NCI-H345 (cell line): ENCODE measurements at regions not wholly inside any gene's neighbourhood (a gene's known extent, or its start where the extent isn't known, plus 50 kb on each side); places are given as distances from the start of the nearest gene placed in this dataset.
"Not testable (repeated sequence)": the region's sequence is repeated elsewhere in the genome, so short reads cannot be mapped to it uniquely, and the experiment has no call there.

Source experiments
- DNase-seq: peaks from one replicate; lab custom pipeline; 2025; lab: John Stamatoyannopoulos, UW

DNA sequence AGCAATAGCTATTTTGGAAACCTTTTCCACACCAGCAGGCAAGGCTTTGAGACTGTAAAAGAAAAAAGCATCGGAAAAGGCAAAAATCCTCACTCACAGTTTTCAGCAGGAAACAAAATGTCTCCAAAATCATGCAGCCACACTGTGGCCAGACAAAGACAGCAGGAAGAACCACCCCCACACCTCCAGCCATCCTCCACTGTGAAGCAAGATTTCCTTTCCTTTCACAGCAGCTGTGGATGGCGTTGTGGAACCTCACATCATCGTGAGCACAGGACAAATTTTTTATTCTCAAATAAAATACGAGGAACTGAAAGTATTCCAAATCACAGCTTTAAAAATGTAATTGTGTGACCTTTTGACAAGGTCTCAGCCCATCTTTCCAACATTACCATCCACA lies 351.7 kb upstream of the NOCT start:
- no peak for DNase-seq

DNA sequence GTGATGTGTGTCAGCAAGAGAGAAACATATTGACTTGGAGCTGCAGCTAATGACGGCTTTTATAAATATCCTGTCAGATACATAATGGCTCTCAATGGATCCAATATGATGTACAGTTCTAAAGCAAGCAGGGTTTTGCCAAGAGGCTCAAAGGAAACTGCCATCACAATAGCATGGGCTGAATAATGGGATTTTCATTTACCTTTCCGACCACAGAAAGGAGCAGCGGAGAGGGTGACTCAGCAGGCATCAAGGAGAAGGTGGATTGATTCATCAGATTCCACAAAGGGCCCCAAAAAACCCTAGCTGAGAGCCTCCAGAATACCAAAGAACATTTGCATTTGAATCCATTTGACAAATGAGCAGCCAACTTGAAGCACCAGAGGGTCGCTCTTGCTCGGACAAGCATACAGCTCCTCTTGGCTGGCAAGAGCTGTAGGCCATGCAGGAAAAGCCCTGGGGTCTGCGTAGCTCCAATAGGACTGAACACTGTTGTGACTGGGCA lies 355.7 kb upstream of the NOCT start:
- DNase-seq = no peak

DNA sequence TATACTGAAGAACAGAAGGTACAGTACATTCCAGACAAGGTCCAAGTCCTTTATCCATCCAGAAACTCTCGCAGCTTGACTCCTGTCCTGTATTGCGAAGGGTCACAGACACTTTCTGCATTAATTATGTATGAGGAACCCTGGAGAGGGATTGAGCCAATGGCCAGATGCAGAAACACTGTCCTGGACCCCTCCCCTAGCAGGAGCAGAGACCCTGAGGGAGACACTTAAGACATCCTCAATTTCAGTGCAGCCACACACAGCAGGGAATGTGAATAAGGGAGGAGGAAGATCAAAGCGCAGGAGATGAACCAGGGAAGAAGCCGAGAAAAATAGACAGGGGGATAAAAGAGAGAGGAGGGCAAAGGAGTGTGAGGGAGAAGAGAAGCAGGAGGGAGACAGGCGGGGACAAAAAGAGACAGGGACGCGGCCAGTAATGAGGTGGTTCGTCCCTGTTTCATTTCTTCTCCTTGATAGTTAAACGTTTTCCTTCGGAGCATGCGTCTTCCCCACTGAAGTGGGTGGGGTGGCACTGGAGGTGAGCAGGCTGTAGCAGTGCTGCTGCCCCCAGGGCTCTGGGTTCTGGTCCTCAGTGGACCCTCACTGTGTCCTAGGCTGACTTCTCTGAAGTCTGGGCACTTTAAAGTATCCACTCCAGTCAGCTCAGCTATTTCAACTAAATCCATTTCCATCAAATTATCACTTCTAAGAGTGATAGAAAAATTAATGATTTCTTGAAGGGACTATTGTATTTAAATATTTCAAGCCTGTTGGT lies 356.4 kb upstream of the NOCT start:
- DNase-seq = no peak

DNA sequence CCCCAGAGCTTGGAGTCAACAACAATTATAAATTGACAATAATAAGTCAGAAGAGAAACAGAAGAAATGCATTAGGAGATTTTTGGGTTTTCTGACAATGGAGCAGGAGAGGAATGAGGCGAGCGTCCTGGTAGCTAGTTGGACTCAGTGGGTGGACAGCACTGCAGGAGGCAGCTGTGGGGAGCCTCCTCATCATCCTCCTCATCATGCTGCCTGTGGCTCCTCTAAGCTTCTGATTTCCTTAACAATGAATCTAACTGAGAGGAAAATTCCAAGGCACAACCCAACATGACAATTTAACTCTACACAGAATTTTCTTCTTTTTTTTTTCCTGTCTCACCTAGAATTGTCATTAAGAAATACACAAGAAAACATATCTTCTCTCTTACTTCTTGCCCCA lies 357.1 kb upstream of the NOCT start:
- no peak for DNase-seq

DNA sequence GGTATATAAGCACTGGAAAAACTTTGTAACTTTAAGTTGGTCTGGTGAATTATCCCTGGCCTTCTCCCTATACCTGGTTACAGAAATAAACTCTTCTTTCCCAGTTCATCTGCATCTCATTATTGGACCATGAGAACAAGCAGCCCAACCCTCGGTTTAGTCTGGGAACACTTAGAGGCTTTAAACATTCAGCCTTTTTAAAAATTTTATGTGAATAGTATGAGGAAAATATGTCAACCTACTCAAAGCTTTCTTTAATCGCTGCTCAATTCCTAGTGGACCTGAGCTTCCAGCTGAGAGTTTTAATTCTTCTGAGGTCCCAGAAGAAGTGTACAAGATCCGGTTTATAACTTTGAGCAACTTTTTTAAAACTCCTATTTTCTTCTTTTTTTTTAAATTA lies 358.6 kb upstream of the NOCT start:
- no peak for DNase-seq

DNA sequence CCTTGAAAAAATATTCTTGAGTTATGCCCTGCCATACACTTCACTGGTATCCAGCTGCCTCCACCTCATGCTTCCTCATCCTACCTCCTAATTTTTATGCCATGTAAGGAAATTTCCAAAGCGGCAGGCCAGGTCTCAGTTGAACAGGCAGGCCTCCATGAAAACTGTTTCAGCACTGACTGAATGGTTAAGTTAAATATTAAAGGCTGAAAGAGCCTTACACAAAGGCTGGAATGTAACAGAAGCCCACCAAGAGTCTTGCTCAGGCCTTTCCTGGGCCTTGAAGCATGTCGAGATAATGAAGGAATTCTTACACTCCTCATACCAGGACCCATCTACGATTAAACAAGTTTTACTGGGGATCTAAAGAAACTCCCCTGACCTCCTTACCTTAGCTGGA lies 359.6 kb upstream of the NOCT start:
- no peak for DNase-seq

DNA sequence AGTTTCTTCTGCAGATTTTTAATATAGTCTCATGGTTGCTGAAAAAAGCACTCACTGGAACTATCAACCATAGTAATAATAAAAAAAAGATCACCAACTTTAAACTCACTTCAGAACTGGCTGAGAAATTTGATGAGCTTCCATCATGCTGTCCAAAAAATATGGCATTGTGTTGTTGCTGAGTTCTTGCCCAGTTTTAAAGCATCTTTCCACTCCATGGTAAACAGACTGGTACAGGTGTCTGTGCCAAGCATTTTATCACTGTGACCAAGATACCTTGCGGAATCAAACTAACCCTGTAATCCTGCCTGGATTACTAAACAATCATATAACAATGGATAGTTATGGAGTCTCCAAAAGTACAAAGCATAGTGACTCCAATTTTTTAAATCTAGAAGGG lies 360.3 kb upstream of the NOCT start:
- DNase-seq = no peak

DNA sequence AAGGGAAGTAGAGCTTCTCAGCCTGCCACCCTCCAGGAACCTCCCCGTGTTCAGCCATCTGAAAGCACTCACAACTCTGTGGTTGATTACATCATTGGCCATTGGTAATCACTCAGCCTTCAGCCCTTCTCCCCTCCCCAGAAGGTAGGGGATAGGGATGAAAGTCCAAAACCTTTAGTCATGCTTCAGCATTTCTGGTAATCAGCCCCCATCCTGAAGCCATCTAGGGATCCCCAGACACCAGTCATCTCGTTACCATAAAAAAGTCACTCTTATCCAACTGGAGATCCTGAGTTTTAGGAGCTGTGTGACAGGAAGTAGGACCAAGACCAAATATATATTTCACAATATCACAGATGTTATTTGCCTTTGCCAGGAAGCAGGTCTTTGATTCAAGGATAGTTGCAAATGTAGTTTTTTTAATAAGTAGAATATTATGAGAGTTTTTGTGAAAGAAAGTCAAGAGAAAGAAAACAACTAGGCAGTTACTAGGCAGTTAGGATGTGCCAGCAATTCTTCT lies 364.6 kb upstream of the NOCT start:
- no peak for DNase-seq

DNA sequence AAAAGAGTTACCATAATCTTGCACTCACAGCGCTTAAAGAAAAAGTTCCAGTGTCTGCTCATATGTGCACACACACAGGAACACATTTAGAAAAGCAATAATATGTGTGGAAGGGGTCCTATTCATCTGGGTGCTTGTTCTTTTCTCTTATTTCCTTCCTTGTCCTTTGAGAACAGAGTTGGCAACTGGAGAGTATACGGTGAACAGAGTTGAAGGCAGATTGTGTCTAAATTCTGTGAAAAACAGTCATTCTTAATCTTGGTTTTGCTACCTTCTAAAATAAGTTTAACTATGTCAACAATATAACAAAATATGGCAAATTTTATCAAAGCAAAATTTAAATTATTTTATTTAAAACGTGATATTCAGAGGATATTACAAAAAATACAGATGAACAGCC lies 365.1 kb upstream of the NOCT start:
- no peak for DNase-seq

DNA sequence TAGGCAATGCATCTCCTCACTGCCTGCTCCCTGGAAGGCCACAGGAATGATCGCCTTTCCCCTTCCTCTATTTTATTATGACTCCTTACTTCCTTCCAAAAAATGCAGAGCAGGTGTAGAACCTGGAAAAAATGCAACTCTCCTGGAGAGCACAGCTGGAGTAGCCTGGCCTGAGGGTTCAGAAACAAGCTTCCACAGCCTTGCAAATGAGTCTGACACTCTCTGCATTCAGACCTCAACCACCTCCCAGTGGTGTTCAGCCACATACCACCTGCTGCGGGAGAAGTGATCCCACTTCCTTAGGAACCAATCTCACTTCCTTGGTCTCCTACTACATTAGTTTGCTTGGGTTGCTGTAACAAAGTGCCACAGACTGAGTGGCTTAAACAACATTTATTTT lies 368.1 kb upstream of the NOCT start:
- DNase-seq = no peak

DNA sequence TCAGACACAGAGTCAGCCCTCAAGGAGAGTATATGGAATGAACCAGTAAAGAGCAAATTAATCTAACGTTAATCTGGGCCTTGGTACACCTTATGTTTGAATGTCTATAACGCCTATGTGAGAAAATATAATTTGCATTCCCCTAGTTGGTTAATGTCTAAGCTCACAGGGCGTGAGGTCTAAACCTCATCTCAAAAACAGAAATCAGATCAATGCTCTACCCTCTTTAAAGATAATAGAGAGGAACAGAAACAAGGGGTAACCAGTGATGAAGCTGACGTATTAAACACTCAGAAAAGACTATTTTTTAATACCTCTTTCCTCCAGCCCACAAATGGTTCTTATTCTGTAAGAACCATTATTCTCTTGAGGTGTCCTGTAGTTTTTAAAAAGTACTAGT lies 369.2 kb upstream of the NOCT start:
- no peak for DNase-seq

DNA sequence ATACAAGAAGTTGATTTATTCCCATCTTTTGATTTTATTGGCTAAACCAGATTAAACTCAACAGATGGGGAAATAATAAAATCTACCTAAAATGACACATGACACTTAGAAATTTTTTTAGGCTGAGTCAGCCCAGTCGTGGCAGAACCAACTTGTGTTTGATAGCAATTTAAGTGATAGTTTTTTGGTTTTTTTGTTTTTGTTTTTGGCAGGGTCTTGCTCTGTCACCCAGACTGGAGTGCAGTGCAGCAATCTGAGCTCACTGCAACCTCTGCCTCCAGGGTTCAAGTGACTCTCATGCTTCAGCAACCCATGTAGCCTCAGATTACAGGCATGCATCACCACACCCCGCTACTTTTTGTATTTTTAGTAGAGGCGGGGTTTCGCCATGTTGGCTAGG lies 370.3 kb upstream of the NOCT start:
- no peak for DNase-seq

DNA sequence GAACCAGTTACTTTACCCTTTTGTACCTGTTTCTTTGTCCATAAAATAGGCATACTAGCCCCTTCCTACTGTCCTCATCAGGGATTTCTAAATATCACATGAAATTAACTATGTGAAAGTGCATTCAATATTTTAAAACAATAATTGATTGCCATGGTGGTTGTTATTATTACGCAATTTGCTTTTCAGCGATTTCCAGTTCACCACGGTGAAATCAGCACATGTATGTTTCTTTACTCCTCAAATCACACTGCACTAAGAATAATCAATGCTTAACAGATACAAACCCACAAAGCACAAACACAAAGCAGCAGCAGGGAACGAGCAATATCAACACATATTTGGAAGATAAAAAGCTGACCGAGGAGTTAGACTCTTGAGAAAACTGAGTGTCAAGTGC lies 371.3 kb upstream of the NOCT start:
- no peak for DNase-seq

DNA sequence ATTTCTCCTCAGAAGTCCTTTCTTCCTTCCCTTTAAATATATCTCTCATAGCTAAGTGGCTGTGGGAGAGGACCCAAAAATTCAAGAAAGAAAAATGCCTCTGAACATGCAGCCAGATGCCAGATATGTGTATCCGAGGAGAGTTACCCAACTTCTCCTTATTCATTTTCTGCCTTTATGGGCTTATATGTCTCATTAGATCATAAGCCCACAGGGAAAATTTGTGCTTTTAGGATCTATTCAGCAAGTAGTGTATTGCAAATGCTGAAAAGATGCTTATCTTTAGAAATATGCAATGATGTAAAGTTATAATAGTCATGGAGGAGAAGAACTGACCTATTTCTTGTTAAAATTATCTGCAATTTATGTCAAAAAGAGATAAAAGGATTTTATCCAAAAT lies 371.8 kb upstream of the NOCT start:
- no peak for DNase-seq

DNA sequence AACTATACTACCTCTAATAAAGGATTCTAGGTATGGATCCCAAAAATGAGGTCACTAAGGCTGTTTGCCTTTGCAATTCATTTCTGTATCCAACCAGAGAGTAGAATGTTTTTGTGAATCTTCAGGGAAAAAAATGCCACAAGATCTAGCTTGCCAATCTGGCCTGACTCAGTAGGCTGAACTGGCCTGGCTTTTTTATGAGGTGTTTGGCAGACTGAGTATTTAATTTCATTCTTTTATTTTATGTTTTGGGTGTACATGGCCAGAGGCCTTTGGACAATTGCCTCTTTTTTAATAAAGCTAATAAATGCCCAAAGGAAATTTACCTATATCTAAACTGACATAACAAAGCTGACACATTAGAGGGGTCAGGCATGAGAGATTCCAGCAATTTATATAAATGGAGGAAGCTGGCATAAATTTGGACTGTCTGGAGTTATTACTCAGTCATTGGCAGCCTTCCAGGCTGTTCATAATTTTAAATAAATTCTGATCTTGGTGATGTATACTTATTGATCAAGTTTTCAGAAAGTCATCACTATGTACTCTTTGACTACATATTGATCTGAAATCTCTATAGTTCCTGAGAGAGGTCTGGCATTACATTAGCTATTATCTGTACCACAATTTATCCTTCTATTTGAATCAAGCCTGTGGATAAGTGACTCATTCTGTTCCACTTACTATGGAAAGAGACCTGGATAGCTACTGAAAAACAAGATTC lies 376.4 kb upstream of the NOCT start:
- no peak for DNase-seq

DNA sequence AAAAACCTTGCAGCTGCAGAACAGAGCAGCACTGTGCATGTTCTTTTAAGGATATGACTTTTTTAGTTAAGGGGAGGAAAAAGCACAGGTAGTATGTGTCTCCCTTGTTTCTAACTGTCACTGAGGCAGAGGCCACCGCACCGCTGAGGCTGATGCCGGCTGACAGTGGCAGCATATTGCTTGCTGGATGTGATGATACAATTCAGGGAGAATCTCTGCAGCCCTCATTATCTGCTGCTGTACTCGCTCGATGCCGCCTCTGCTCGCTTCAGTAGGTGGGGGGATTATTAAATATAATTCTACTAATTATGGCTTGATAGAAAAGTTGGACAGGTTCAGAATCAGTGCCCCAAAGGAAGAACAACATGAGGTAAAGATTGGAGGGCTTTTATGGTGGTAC lies 378.8 kb upstream of the NOCT start:
- no peak for DNase-seq

DNA sequence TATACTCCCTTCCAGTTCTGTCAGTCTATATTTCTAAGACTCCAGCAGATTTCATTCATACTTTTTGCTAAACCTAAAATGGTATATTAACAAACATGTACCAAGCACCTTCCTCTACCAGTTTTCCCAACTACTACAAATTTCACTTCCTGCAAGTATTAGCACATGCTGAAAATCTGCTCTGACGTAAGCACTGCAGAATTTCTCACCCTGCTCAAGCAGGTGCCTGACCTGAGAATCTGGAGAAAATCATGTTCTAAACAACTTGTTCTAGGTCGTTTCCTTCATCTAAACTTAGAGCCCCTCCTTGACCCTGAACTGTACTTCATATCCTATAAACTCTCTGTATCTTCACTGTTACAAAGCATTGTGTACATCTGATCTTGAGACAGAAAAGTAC lies 380.7 kb upstream of the NOCT start:
- DNase-seq = no peak

DNA sequence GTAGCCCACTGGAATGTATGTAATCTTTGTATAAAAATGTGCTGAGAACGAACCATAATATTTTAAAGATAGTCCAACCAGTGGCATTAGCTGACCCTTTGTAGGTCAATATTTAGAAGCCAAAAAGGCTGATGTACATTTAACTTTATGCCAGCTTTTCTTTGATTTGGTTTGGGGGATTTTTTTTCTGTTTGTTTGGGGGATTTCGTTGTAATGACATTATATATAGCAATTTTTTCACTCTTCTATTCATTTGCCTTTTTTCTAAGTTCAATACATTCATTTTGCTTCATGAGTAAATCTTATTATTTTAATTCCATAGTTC lies 382.0 kb upstream of the NOCT start:
- DNase-seq = no peak

DNA sequence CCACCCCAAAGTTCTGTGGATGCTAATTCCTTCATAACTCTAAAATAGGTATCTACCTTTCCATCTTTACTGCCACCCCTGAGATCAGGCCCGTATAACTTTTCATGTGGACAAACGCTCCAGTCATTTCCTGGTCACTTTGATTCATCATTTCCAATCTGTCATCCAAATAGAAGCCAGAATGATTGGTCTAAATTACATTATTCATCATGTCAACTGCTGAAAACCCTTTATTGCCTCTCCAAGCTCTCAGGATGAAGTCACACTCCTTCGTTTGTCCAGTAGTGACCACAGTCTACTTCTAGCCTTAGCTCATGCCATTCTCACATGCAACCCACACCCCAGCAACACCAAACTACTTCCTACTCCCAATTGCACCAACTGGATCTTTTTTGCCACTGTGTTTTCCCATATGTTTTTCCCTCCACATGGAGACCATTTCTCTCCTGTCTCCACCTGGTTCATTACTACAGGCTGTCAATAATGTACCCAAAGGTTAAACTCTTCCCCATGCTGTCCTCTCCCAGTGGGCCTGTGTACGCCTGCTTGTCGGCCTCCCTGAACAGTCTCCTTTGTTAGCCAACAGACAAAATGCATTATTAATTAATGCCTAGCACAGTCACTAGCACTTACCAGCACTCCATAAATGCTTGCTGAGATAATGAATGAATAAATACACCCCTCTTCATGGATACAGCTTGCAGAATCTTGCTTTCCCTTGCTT lies 382.6 kb upstream of the NOCT start:
- DNase-seq = no peak

DNA sequence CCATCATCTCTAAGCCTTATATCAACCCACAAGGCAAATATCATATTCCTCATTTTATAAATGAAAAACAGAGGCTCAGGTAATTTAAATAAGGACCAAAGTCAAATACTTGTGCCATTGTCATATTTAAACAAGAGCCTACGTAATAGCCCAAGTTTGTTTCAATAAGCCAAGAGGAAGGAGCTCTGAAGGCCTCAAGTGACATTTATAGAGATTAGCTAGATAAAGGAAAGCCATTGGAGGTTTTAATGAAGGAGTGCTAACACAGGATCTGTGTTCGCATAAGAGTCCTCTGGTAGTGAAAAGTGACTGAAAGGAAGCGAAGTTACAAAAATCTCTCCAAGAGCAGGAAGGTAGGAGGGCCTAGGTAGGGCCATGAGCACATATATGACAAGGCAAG lies 384.9 kb upstream of the NOCT start:
- no peak for DNase-seq

DNA sequence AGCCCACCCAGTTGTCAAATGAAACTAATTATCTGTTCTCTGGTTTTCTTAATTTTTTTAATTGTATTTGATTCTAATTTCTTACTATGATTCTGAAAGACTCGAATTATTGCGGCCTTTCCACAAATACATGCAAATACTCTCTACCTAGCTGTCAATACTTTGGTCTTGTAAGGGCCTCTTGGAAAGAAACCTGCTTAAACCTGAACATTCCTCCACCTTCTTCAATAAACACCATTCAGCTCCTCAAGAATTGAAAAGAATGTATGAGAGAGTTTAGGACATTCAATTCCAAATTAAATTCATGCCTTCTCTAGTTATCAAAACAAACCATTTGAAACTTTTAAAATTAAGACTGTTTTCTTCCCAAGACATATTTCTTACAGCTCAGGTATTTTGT lies 385.9 kb upstream of the NOCT start:
- DNase-seq = no peak

DNA sequence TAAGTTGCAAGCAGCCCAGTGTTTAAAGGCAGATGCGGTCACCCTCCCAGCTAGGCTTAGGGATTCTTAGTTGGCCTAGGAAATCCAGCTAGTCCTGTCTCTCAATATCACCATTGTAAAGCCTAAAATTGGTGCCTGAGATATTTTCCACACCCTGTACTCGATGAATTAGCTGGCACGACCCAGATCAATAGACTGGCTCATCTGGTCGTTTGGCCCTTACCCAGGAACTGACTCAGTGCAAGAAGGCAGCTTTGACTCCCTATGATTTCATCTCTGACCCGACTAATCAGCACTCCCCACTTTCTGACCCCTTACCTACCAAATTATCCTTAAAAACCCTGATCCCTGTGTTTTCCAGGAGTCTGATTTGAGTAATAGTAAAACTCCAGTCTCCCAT lies 384.9 kb upstream of the SLC7A11 start:
- DNase-seq = no peak

DNA sequence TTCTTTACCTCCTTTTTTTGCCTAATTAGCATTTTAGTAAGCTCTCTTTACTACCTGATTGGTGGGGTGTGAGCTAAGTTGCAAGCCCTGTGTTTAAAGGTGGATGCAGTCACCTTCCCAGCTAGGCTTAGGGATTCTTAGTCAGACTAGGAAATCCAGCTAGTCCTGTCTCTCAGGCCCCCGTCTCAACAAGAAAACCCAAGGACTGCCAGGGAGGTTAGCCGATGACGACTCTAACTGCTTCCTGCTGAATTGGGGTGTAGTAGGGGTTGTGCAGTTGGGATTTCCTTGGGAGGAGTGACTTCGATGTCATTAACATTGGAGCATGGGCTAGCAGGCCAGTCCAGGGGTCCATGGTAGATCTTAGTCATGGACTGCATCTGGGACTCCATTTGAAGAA lies 380.2 kb upstream of the SLC7A11 start:
- not testable (repeated sequence) for DNase-seq
